ENCODE measurements at regions not wholly inside any gene's neighbourhood (a gene's known extent, or its start where the extent isn't known, plus 50 kb on each side); places are given as distances from the start of the nearest gene placed in this dataset.

DNA sequence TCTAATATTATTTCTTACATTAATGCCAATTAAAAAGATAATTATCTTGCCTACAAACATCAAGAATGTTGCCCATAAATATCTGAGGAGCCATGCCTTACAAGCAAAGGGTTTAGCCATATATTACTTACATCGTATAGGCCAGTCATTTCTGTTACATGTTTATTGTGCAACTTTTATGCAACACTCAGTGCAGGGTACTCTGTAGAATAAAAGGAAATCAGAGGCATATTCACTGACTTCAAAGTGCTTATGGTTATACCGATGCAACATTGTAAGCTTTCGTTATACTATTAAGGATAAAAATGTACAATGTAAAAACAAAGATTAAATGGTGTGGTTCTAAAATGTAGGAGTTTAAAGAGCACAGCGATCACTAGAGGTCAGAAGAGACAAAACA is 315.9 kb downstream of the PCDH10 start:
- H3K4me1 ChIP-seq (ENCODE audit: insufficient read depth, insufficient read length): no peaks in the 10 kb centered on the region
- no peak for DNase-seq (ENCODE audit: low read depth, low spot score)
- H3K4me3 ChIP-seq (ENCODE audit: insufficient read length, low read depth): no peak overlapping the region
- no peak overlapping the region for H3K9ac ChIP-seq (ENCODE audit: insufficient read length, low read depth)
- no peaks in the 10 kb centered on the region for H3K27me3 ChIP-seq (ENCODE audit: insufficient read depth, insufficient read length)
- H3K9me3 ChIP-seq (ENCODE audit: insufficient read depth, low read length): no peaks in the 10 kb centered on the region
- no peaks in the 10 kb centered on the region for H3K36me3 ChIP-seq (ENCODE audit: insufficient read depth, insufficient read length, low read length)
- TF ChIP-seq ZNF274 (IDR thresholded peaks at IDR 0.05; ENCODE audit: low read depth, low read length): no peak
- no peak for TF ChIP-seq SUZ12 (IDR thresholded peaks at IDR 0.05; ENCODE audit: extremely low read depth, insufficient read depth, insufficient read length)
- no peak for TF ChIP-seq YY1 (IDR thresholded peaks at IDR 0.05; ENCODE audit: insufficient read depth, insufficient read length)

DNA sequence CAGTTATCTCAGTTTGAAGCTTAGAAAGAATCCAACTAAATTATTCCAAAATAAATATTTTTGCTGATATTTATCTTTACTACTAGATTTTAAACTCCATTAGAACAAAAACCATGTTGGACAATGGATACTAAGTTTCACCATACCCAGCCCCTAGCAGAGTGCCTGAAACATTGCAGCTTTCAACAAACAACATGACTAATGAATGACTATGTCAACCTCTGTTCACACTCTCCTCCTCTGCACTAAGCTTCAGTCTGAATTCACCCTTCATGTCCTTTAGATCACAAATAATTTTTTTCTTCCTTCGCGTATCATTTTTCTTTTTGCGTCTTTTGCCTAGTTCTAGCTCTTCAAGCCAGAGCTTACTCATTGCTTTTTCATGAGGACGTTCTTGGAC is 315.2 kb downstream of the PCDH10 start:
- Histone ChIP-seq H3K4me3 (ENCODE audit: insufficient read length, low read depth) (no peak overlapping the region), H3K36me3 (ENCODE audit: insufficient read depth, insufficient read length, low read length) (no peaks in the 10 kb centered on the region), H3K27me3 (ENCODE audit: insufficient read depth, insufficient read length) (no peaks in the 10 kb centered on the region), H3K9me3 (ENCODE audit: insufficient read depth, low read length) (no peaks in the 10 kb centered on the region), H3K9ac (ENCODE audit: insufficient read length, low read depth) (no peak overlapping the region), H3K4me1 (ENCODE audit: insufficient read depth, insufficient read length) (no peaks in the 10 kb centered on the region)
- DNase-seq (ENCODE audit: low read depth, low spot score): no peak
- TF ChIP-seq YY1 (IDR thresholded peaks at IDR 0.05; ENCODE audit: insufficient read depth, insufficient read length) (no peak), SUZ12 (IDR thresholded peaks at IDR 0.05; ENCODE audit: extremely low read depth, insufficient read depth, insufficient read length) (no peak), ZNF274 (IDR thresholded peaks at IDR 0.05; ENCODE audit: low read depth, low read length) (no peak)

DNA sequence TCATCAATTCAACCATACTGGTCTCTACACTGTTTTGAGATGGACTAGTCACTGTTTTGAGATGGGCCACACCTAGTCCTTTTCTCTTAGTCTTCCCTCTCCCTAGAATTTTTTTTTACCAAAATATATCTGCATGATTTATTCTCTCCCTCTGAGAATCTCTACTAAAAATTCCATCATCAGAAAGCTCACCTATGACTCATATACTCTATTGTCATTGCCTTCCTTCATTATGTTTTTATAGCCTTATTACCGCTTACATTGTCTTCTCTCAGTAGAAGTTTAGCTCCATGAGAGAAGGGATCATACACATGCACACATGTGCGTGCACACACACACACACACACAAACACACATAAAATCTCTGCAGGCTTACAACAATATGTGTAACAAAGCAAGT is 303.6 kb downstream of the PCDH10 start:
- DNase-seq (ENCODE audit: low read depth, low spot score): no peak
- Histone ChIP-seq H3K27me3 (ENCODE audit: insufficient read depth, insufficient read length) (no peaks in the 10 kb centered on the region), H3K9me3 (ENCODE audit: insufficient read depth, low read length) (no peaks in the 10 kb centered on the region), H3K36me3 (ENCODE audit: insufficient read depth, insufficient read length, low read length) (no peaks in the 10 kb centered on the region), H3K4me3 (ENCODE audit: insufficient read length, low read depth) (no peak overlapping the region), H3K9ac (ENCODE audit: insufficient read length, low read depth) (no peak overlapping the region), H3K4me1 (ENCODE audit: insufficient read depth, insufficient read length) (no peaks in the 10 kb centered on the region)
- no peak for TF ChIP-seq SUZ12 (IDR thresholded peaks at IDR 0.05; ENCODE audit: extremely low read depth, insufficient read depth, insufficient read length)
- no peak for TF ChIP-seq YY1 (IDR thresholded peaks at IDR 0.05; ENCODE audit: insufficient read depth, insufficient read length)
- TF ChIP-seq ZNF274 (IDR thresholded peaks at IDR 0.05; ENCODE audit: low read depth, low read length): no peak

DNA sequence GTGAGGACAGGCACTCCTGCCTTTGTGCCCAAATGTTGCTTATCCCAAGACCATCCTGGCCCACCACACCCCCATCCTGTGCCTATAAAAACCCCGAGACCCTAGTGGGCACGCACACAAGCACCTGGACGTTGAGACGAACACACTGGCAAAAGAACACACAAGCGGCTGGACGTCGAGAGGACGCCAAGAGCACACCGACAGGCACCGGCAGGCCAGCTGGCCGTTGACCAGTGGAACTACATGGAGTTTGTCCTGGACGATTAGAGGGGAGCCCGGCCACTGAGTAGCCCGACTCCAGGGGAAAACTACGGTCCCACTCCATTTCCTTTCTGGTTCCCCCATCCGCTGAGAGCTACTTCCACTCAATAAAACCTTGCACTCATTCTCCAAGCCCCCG is 301.7 kb downstream of the PCDH10 start:
- Histone ChIP-seq H3K4me1 (ENCODE audit: insufficient read depth, insufficient read length) (no peaks in the 10 kb centered on the region), H3K27me3 (ENCODE audit: insufficient read depth, insufficient read length) (no peaks in the 10 kb centered on the region), H3K9me3 (ENCODE audit: insufficient read depth, low read length) (no peaks in the 10 kb centered on the region), H3K4me3 (ENCODE audit: insufficient read length, low read depth) (no peak overlapping the region), H3K36me3 (ENCODE audit: insufficient read depth, insufficient read length, low read length) (no peaks in the 10 kb centered on the region), H3K9ac (ENCODE audit: insufficient read length, low read depth) (no peak overlapping the region)
- DNase-seq (ENCODE audit: low read depth, low spot score): no peak
- TF ChIP-seq YY1 (IDR thresholded peaks at IDR 0.05; ENCODE audit: insufficient read depth, insufficient read length) (no peak), SUZ12 (IDR thresholded peaks at IDR 0.05; ENCODE audit: extremely low read depth, insufficient read depth, insufficient read length) (no peak), ZNF274 (IDR thresholded peaks at IDR 0.05; ENCODE audit: low read depth, low read length) (no peak)

DNA sequence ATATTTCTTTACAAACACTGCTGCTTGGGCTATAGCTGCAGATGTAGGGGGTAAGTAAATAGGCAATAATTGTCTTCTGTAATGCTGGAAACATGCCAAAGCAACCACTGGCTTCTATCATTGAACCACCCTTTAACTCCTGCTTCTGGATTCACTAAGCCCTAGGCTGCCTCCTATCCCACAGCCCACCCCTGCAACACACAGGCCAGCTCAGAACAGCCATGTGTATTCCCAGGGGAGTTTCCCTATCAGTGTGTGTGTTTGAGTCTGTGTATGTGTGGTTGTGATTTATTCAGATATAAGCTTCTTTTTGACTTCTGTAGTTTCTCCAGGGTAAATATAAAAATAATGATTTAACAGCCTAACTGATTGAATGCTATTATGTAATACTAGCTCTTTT is 291.3 kb downstream of the PCDH10 start:
- no peak overlapping the region for H3K4me3 ChIP-seq (ENCODE audit: insufficient read length, low read depth)
- no peaks in the 10 kb centered on the region for H3K9me3 ChIP-seq (ENCODE audit: insufficient read depth, low read length)
- H3K4me1 ChIP-seq (ENCODE audit: insufficient read depth, insufficient read length): no peaks in the 10 kb centered on the region
- no peaks in the 10 kb centered on the region for H3K27me3 ChIP-seq (ENCODE audit: insufficient read depth, insufficient read length)
- no peak for TF ChIP-seq SUZ12 (IDR thresholded peaks at IDR 0.05; ENCODE audit: extremely low read depth, insufficient read depth, insufficient read length)
- no peak for TF ChIP-seq YY1 (IDR thresholded peaks at IDR 0.05; ENCODE audit: insufficient read depth, insufficient read length)
- TF ChIP-seq ZNF274 (IDR thresholded peaks at IDR 0.05; ENCODE audit: low read depth, low read length): no peak
- no peak overlapping the region for H3K9ac ChIP-seq (ENCODE audit: insufficient read length, low read depth)
- H3K36me3 ChIP-seq (ENCODE audit: insufficient read depth, insufficient read length, low read length): no peaks in the 10 kb centered on the region
- no peak for DNase-seq (ENCODE audit: low read depth, low spot score)

DNA sequence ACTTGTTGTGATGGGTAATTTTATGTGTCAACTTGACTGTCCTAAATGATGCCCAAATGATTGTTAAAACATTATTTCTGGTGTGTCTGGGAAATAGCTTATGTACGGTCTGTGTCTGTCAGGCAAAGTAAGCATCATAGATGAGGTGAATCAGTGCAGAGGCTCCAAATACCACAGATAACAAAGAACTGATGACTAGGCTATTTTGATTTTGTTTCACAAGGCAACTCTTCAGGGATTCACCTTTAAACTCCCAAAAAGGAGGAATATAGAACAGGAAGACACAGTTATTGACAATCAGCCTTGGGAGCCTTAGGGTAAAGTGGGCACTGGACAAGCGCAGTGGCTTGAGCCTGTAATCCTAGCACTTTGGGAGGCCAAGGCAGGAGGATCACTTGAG is 290.7 kb downstream of the PCDH10 start:
- no peaks in the 10 kb centered on the region for H3K27me3 ChIP-seq (ENCODE audit: insufficient read depth, insufficient read length)
- no peak overlapping the region for H3K9ac ChIP-seq (ENCODE audit: insufficient read length, low read depth)
- H3K4me1 ChIP-seq (ENCODE audit: insufficient read depth, insufficient read length): no peaks in the 10 kb centered on the region
- no peak overlapping the region for H3K4me3 ChIP-seq (ENCODE audit: insufficient read length, low read depth)
- no peak for DNase-seq (ENCODE audit: low read depth, low spot score)
- H3K36me3 ChIP-seq (ENCODE audit: insufficient read depth, insufficient read length, low read length): no peaks in the 10 kb centered on the region
- H3K9me3 ChIP-seq (ENCODE audit: insufficient read depth, low read length): no peaks in the 10 kb centered on the region
- TF ChIP-seq SUZ12 (IDR thresholded peaks at IDR 0.05; ENCODE audit: extremely low read depth, insufficient read depth, insufficient read length) (no peak), YY1 (IDR thresholded peaks at IDR 0.05; ENCODE audit: insufficient read depth, insufficient read length) (no peak), ZNF274 (IDR thresholded peaks at IDR 0.05; ENCODE audit: low read depth, low read length) (no peak)

DNA sequence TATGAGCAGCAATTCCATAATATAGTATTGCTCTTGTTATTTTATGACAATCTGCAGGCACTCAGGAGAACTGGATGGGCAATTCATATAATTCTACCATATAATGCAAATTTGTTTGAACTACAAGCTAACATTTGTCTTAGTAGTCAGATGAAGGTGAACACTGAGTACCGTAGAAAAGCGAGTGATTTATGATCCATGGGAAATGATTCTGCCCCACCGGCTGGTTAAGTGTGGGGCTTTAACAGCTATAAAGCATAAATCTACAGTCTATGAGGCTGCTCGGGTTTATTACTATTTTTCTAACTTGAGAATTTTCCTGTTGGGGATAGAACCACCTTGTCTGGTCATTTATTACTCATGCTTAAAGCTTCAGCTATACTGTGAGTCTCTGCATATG is 275.5 kb downstream of the PCDH10 start:
- Histone ChIP-seq H3K36me3 (ENCODE audit: insufficient read depth, insufficient read length, low read length) (no peaks in the 10 kb centered on the region), H3K4me1 (ENCODE audit: insufficient read depth, insufficient read length) (no peaks in the 10 kb centered on the region), H3K9me3 (ENCODE audit: insufficient read depth, low read length) (no peaks in the 10 kb centered on the region), H3K27me3 (ENCODE audit: insufficient read depth, insufficient read length) (no peaks in the 10 kb centered on the region), H3K4me3 (ENCODE audit: insufficient read length, low read depth) (no peak overlapping the region), H3K9ac (ENCODE audit: insufficient read length, low read depth) (no peak overlapping the region)
- no peak for TF ChIP-seq SUZ12 (IDR thresholded peaks at IDR 0.05; ENCODE audit: extremely low read depth, insufficient read depth, insufficient read length)
- no peak for TF ChIP-seq YY1 (IDR thresholded peaks at IDR 0.05; ENCODE audit: insufficient read depth, insufficient read length)
- no peak for TF ChIP-seq ZNF274 (IDR thresholded peaks at IDR 0.05; ENCODE audit: low read depth, low read length)
- no peak for DNase-seq (ENCODE audit: low read depth, low spot score)

DNA sequence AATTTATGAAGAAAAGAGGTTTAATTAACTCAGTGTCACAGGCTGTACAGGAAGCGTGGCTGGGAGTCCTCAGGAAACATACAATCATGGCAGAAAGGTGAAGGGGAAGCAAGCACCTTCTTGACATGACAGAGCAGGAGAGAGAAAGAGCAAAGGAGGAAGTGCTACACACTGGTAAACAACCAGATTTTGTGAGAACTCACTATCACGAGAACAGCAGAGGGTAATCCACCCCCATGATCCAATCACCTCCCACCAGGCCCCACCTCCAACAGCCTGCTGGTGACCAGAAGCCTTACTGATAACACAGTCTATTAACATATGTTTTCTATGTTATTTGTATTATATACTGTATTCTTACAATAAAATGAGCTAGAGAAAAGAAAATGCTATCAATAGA is 254.8 kb downstream of the PCDH10 start:
- Histone ChIP-seq H3K4me1 (ENCODE audit: insufficient read depth, insufficient read length) (no peaks in the 10 kb centered on the region), H3K36me3 (ENCODE audit: insufficient read depth, insufficient read length, low read length) (no peaks in the 10 kb centered on the region), H3K9me3 (ENCODE audit: insufficient read depth, low read length) (no peaks in the 10 kb centered on the region), H3K4me3 (ENCODE audit: insufficient read length, low read depth) (no peak overlapping the region), H3K9ac (ENCODE audit: insufficient read length, low read depth) (no peak overlapping the region), H3K27me3 (ENCODE audit: insufficient read depth, insufficient read length) (no peaks in the 10 kb centered on the region)
- no peak for DNase-seq (ENCODE audit: low read depth, low spot score)
- TF ChIP-seq YY1 (IDR thresholded peaks at IDR 0.05; ENCODE audit: insufficient read depth, insufficient read length) (no peak), SUZ12 (IDR thresholded peaks at IDR 0.05; ENCODE audit: extremely low read depth, insufficient read depth, insufficient read length) (no peak), ZNF274 (IDR thresholded peaks at IDR 0.05; ENCODE audit: low read depth, low read length) (no peak)
